Uterus (tissue), 3 donors: ENCODE measurements at regions not wholly inside any gene's neighbourhood (a gene's known extent, or its start where the extent isn't known, plus 50 kb on each side); places are given as distances from the start of the nearest gene placed in this dataset.

Experiments
- DNase-seq, 2 donors: peaks; one replicate each; pipeline ENCODE4 v3.0.0-alpha.2; 2019 to 2020
- H3K27ac ChIP-seq, 2 donors: fragments of 200-600 bp; sonication (generic); 1 replicate in 1 of 2; 2 replicates in 1 of 2; pipeline ENCODE4 v1.5.1; 2016 to 2018
- H3K27me3 ChIP-seq, 2 donors: fragments of 200-600 bp; sonication (generic); one replicate each; pipeline ENCODE4 v1.5.1; 2018 to 2019; ENCODE audit warnings: control low read depth in 1 of 2
- H3K36me3 ChIP-seq, 2 donors: fragments of 200-600 bp; sonication (generic); one replicate each; pipeline ENCODE4 v1.5.1; 2019; ENCODE audit warnings: control low read depth in 1 of 2
- H3K4me1 ChIP-seq, 2 donors: fragments of 200-600 bp; sonication (generic); one replicate each; pipeline ENCODE4 v1.5.1; 2018 to 2019; ENCODE audit warnings: control low read depth in 1 of 2
- H3K4me3 ChIP-seq, 2 donors: fragments of 200-600 bp; sonication (generic); 1 replicate in 1 of 2; 2 replicates in 1 of 2; pipeline ENCODE4 v1.5.1; 2018 to 2019; ENCODE audit warnings: mild to moderate bottlenecking in 1 of 2
- H3K9me3 ChIP-seq, 2 donors: fragments of 200-600 bp; sonication (generic); one replicate each; pipeline ENCODE4 v1.5.1; 2019; ENCODE audit warnings: control low read depth in 1 of 2
- POLR2A ChIP-seq, 2 donors: fragments of 450-650 bp; IDR thresholded peaks; one replicate each; pipeline ENCODE4 v1.6.1; 2016; ENCODE audit warnings: antibody characterized with exemption in 2 of 2, mild to moderate bottlenecking in 1 of 2, moderate library complexity in 1 of 2
- intact Hi-C: fragments of 100-400 bp; cut with DNase I; formaldehyde crosslinking; loops from one replicate; pipeline ENCODE4 v1.15.1; 2023; ENCODE audit warnings: low total_unique reads
- TF ChIP-seq, protein P1 (sequence below), 4 experiments: fragments of 200-600 bp in 2 of 4; fragments of 450-650 bp in 2 of 4; sonication (generic) in 2 of 4; IDR thresholded peaks; one replicate each; pipeline ENCODE4 v1.5.1; 2016 to 2019; ENCODE audit warnings: antibody characterized with exemption in 4 of 4, mild to moderate bottlenecking in 2 of 4, moderate library complexity in 1 of 4
- donor health status: DM: yes; HTN: yes; CAD: no.

DNA sequence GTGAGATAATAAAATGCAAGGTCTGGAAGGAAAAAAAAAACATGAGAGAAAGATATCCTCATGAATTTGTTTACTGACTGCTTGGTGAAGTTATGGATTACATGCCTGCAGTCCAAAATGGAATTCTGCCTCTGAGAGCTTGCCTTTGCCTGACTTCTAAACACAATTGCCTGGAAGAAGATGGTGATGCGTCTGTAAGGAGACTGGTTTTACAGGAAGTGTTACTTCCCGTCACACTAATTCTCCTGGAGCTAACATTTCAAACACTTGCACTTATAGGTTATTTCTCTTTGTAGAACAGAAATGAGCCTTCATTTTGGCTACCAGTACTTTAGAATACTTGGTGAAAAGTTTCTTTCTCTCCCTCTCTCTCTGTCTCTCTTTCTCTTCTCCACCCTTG, 884.3 kb downstream of the TSN start:
- Histone ChIP-seq H3K27ac (no peak overlapping the region), H3K27me3 (no peaks in the 10 kb centered on the region), H3K4me3 (no peak overlapping the region), H3K9me3 (no peaks in the 10 kb centered on the region), H3K36me3 (no peaks in the 10 kb centered on the region), H3K4me1 (no peaks in the 10 kb centered on the region)
- intact Hi-C loops: no loop called here
- no peak for DNase-seq
- TF ChIP-seq, protein P1, sequence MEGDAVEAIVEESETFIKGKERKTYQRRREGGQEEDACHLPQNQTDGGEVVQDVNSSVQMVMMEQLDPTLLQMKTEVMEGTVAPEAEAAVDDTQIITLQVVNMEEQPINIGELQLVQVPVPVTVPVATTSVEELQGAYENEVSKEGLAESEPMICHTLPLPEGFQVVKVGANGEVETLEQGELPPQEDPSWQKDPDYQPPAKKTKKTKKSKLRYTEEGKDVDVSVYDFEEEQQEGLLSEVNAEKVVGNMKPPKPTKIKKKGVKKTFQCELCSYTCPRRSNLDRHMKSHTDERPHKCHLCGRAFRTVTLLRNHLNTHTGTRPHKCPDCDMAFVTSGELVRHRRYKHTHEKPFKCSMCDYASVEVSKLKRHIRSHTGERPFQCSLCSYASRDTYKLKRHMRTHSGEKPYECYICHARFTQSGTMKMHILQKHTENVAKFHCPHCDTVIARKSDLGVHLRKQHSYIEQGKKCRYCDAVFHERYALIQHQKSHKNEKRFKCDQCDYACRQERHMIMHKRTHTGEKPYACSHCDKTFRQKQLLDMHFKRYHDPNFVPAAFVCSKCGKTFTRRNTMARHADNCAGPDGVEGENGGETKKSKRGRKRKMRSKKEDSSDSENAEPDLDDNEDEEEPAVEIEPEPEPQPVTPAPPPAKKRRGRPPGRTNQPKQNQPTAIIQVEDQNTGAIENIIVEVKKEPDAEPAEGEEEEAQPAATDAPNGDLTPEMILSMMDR (IDR thresholded peaks at IDR 0.05): no peak
- no peak for TF ChIP-seq POLR2A (IDR thresholded peaks at IDR 0.05)

GRCh38 chr2:122643725-122644329, 888.4 kb downstream of the TSN start:
- TF ChIP-seq, protein P1 (IDR thresholded peaks at IDR 0.05): no peak
- no peak for TF ChIP-seq POLR2A (IDR thresholded peaks at IDR 0.05)
- H3K4me3 ChIP-seq: no peak overlapping the region
- H3K27me3 ChIP-seq: no peaks in the 10 kb centered on the region
- H3K27ac ChIP-seq: no peak overlapping the region
- no peaks in the 10 kb centered on the region for H3K9me3 ChIP-seq
- intact Hi-C loops: no loop called here
- DNase-seq: no peak
- H3K36me3 ChIP-seq: no peaks in the 10 kb centered on the region
- H3K4me1 ChIP-seq: no peaks in the 10 kb centered on the region

DNA sequence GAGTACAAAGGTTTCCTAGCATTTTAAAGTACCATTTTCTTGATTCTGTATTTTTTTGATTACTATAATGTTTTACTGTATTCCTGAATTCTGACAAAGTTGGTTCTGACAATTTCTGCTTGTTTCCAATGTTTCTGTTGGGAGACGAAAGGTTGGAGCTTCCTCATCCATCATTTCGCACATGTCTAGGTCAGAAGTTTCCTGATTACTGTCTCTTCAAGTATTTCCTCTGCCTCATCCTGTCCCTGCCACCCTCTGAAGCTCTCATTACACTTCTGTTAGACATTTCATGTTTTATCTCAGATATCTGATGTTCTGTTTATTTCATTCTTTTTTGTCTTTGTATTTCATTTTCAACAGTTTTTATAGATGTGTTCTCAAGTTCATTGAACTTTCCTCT, 895.8 kb downstream of the TSN start:
- Histone ChIP-seq H3K27ac (no peak overlapping the region), H3K9me3 (no peaks in the 10 kb centered on the region), H3K4me3 (no peak overlapping the region), H3K4me1 (no peaks in the 10 kb centered on the region), H3K36me3 (no peaks in the 10 kb centered on the region), H3K27me3 (no peaks in the 10 kb centered on the region)
- no peak for DNase-seq
- TF ChIP-seq POLR2A (IDR thresholded peaks at IDR 0.05): no peak
- TF ChIP-seq, protein P1 (IDR thresholded peaks at IDR 0.05): no peak
- intact Hi-C loops: no loop called here

GRCh38 chr2:122651780-122652179, 896.3 kb downstream of the TSN start:
- Histone ChIP-seq H3K27ac (no peak overlapping the region), H3K9me3 (no peaks in the 10 kb centered on the region)
- TF ChIP-seq POLR2A (IDR thresholded peaks at IDR 0.05): no peak
- TF ChIP-seq, protein P1 (IDR thresholded peaks at IDR 0.05): no peak

GRCh38 chr2:122652670-122653069, 897.2 kb downstream of the TSN start:
- no peak for TF ChIP-seq POLR2A (IDR thresholded peaks at IDR 0.05)
- TF ChIP-seq, protein P1 (IDR thresholded peaks at IDR 0.05): no peak

More at GRCh38 chr2:122651780-122652179, 896.3 kb downstream of the TSN start:
- Histone ChIP-seq H3K27me3 (no peaks in the 10 kb centered on the region), H3K4me1 (no peaks in the 10 kb centered on the region), H3K4me3 (no peak overlapping the region), H3K36me3 (no peaks in the 10 kb centered on the region)
- no peak for DNase-seq
- intact Hi-C loops: no loop called here

More at GRCh38 chr2:122652670-122653069, 897.2 kb downstream of the TSN start:
- no peak overlapping the region for H3K4me3 ChIP-seq
- no peak overlapping the region for H3K27ac ChIP-seq
- no peak for DNase-seq
- intact Hi-C loops: no loop called here
- H3K9me3 ChIP-seq: no peaks in the 10 kb centered on the region
- no peaks in the 10 kb centered on the region for H3K4me1 ChIP-seq
- H3K36me3 ChIP-seq: no peaks in the 10 kb centered on the region
- H3K27me3 ChIP-seq: no peaks in the 10 kb centered on the region
